ACC112 (cell line): ENCODE measurements at regions not wholly inside any gene's neighbourhood (a gene's known extent, or its start where the extent isn't known, plus 50 kb on each side); places are given as distances from the start of the nearest gene placed in this dataset.

Experiments used
- H2AFZ ChIP-seq: fragments of 200-600 bp; sonication (generic); one replicate; pipeline ENCODE4 v1.6.0; 2017; ENCODE audit warnings: antibody characterized with exemption, low read length; ENCODE audit not compliant: unreplicated experiment
- H3K27ac ChIP-seq: fragments of 200-600 bp; sonication (generic); 2 replicates; pipeline ENCODE4 v1.5.1; 2014; ENCODE audit warnings: low read depth, mild to moderate bottlenecking, antibody characterized with exemption, low read length, moderate library complexity
- H3K27me3 ChIP-seq: fragments of 200-600 bp; sonication (generic); 2 replicates; pipeline ENCODE4 v1.6.1; 2014; ENCODE audit warnings: mild to moderate bottlenecking, antibody characterized with exemption, low read length, moderate library complexity, mixed read lengths; ENCODE audit not compliant: insufficient read depth
- H3K36me3 ChIP-seq: fragments of 200-600 bp; sonication (generic); 2 replicates; pipeline ENCODE4 v1.6.1; 2016; ENCODE audit warnings: mild to moderate bottlenecking, antibody characterized with exemption, low read length, moderate library complexity, mixed read lengths; ENCODE audit not compliant: insufficient read depth
- H3K4me1 ChIP-seq: fragments of 200-600 bp; sonication (generic); one replicate; pipeline ENCODE4 v1.6.1; 2016; ENCODE audit warnings: low read length, mixed read lengths; ENCODE audit not compliant: insufficient read depth, unreplicated experiment, control insufficient read depth
- H3K4me3 ChIP-seq: fragments of 200-600 bp; sonication (generic); 2 replicates; pipeline ENCODE4 v1.5.1; 2014; ENCODE audit warnings: mild to moderate bottlenecking, low read depth, low read length
- H3K79me2 ChIP-seq: fragments of 200-600 bp; sonication (generic); one replicate; pipeline ENCODE4 v1.6.0; 2016; ENCODE audit warnings: low read length; ENCODE audit not compliant: control insufficient read depth, unreplicated experiment, insufficient read depth

DNA sequence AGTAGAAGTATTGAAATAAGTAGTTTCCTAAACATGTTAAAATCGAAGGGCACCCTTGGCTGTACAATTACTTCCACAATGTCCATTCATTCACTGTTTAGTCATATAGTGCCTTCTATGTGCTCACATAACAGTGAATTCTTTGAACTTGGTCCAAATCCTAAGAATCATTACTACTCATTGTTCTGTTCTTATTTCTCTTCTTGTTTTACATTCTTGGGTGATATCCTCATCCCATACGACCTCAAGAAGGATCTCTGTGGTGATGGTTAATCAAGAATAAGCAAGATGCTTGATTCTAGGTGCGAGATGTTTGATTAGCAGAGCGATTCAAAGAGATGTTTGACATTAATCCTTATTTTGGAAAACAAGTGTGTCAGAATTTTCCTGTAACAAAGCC, 667.4 kb upstream of the ZP4 start:
- peaks cover 7% of the 10 kb centered on the region for H3K4me1 ChIP-seq
- H3K36me3 ChIP-seq: no peaks in the 10 kb centered on the region

DNA sequence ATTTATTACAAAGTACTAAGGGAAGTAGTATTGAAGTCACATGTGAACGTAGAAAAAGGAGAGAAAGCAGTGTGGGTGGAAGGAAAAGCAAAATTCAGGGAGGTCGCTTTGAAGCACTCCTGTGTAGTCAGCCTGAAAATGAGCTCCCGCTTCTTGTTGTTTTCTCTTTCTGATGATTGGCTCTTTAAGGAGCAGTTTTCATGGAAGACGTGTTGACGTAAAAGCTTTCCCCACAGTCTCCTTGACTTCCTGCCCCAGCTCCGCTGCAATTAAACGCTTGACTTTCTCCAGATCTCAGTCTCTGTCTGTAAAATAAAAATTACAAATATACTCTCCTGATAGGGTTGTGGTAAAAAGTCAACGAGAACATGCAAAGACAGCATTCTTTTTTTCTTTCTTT, 661.5 kb upstream of the ZP4 start:
- Histone ChIP-seq H3K79me2 (no peaks in the 10 kb centered on the region), H3K27ac (no peak overlapping the region), H3K27me3 (no peaks in the 10 kb centered on the region), H3K4me3 (no peak overlapping the region), H3K4me1 (no peaks in the 10 kb centered on the region), H2AFZ (no peak overlapping the region), H3K36me3 (no peaks in the 10 kb centered on the region)

More for the DNA sequence above, 667.4 kb upstream of the ZP4 start:
- no peak overlapping the region for H3K4me3 ChIP-seq
- H3K27ac ChIP-seq: no peak overlapping the region
- no peaks in the 10 kb centered on the region for H3K79me2 ChIP-seq
- no peaks in the 10 kb centered on the region for H3K27me3 ChIP-seq
- H2AFZ ChIP-seq: no peak overlapping the region

DNA sequence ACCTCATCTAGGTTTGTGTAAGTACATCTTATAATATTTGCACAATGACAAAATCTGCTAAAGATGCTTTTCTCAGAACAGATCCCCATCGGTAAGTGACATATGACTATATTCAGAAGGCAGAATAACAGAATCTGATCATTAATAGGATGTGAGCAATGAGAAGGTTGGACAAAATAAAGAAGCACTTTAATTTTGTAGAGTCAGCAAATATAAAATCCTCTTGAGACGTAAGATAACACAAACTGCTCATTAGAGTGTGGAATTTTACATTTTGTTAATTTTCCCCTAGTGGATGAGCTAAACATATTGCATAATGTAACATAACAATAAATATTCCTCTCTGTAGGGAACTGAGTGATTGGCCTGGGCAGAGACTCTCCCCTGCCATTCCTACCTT, 658.4 kb upstream of the ZP4 start:
- no peak overlapping the region for H3K4me3 ChIP-seq
- H3K79me2 ChIP-seq: no peaks in the 10 kb centered on the region
- H3K4me1 ChIP-seq: no peaks in the 10 kb centered on the region
- H3K27me3 ChIP-seq: no peaks in the 10 kb centered on the region
- no peaks in the 10 kb centered on the region for H3K36me3 ChIP-seq
- no peak overlapping the region for H3K27ac ChIP-seq
- H2AFZ ChIP-seq: no peak overlapping the region

DNA sequence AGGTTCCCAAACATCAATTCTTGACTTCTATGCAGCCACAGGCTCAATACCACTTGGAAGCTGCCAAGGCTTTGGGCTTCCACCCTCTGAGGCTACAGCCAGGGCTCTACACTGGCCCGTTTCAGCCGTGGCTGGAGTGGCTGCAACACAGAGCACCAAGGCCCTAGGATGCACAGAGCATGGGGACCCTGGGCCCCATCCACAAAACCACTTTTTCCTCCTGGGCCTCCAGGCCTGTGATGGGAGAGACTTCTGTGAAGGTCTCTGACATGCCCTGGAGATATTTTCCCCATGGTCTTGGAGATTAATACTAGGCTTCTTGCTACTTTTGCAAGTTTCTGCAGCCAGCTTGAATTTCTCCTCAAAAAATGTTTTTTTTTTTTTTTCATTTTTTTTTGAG, 655.4 kb upstream of the ZP4 start:
- no peak overlapping the region for H3K4me3 ChIP-seq
- H3K36me3 ChIP-seq: no peaks in the 10 kb centered on the region
- no peak overlapping the region for H2AFZ ChIP-seq
- H3K79me2 ChIP-seq: no peaks in the 10 kb centered on the region
- no peaks in the 10 kb centered on the region for H3K27me3 ChIP-seq
- H3K4me1 ChIP-seq: no peaks in the 10 kb centered on the region
- H3K27ac ChIP-seq: no peak overlapping the region

DNA sequence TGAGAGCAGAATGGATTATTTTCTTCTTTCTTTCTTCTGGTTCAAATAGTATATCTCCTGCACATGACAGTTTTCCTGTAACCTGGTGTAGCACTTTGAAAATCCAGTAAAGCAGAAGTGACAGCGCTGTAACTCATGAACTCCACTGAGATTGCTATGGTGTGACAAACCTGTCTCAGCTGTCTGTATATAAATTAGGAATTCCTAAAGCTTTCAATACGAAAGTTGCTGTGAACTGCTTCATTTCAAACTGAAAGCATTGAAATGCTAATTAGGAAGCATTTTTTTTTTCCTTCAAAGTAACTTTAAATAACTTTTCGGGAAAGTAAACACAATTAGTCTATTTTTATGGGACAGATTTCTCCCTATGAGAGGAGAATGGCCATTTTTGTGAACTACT, 646.9 kb upstream of the ZP4 start:
- no peak overlapping the region for H3K4me3 ChIP-seq
- H3K27ac ChIP-seq: no peak overlapping the region
- H3K27me3 ChIP-seq: no peaks in the 10 kb centered on the region
- no peak overlapping the region for H2AFZ ChIP-seq
- H3K4me1 ChIP-seq: no peaks in the 10 kb centered on the region
- H3K36me3 ChIP-seq: no peaks in the 10 kb centered on the region
- no peaks in the 10 kb centered on the region for H3K79me2 ChIP-seq

DNA sequence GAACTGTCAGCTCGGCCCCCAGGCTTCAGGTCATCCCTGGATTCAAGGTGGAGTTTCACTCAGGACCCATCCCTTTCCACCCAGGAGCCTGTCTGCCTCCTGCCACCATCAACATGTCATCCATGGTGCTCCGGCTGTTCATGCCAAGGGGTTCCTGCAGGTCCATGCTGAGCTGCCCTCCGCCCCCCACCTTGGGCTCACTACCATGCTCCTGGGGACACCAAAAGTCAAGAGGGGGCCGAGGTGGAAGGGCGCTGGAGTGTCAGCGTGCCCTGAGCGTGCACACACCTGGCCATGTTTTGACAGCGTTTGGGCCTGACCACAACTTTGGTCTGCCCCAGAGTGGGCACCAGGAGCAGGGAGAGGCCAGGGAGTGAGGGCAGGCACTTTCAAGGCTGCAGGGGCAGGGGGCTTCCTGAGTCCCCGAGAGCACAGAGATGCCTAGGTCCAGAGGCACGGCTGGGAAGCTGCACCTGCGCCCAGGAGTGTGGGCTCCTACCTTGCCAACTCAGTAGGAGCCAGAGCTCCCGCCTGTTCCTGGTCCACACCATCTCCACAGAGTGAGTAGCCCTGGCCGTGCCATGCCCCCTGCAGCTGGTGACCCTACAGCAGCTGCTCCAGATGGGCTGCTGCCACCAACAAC, 639.6 kb upstream of the ZP4 start:
- Histone ChIP-seq H3K36me3 (no peaks in the 10 kb centered on the region), H3K27me3 (no peaks in the 10 kb centered on the region), H3K4me1 (no peaks in the 10 kb centered on the region), H3K79me2 (no peaks in the 10 kb centered on the region), H2AFZ (no peak overlapping the region), H3K27ac (no peak overlapping the region), H3K4me3 (no peak overlapping the region)

DNA sequence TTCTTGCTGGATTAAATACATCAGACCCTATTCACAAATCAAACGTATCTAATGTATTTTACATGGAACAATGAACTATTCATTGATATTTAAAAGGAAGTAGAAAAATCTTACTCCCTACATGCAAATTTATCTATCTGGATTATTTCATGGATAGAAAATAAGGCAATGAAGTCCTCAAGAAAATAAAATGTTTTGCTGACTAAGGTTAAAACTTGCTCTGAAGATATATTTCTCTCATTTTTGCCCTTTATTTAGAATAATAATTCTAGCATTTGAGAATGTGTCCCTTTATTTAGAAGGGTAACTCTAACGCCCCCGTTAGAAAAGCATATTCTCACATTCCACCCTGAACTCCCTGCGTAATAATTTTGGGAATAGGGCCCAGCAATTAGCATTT, 627.0 kb upstream of the ZP4 start:
- no peak overlapping the region for H3K27ac ChIP-seq
- H3K4me1 ChIP-seq: no peaks in the 10 kb centered on the region
- no peak overlapping the region for H3K4me3 ChIP-seq
- H3K79me2 ChIP-seq: no peaks in the 10 kb centered on the region
- no peak overlapping the region for H2AFZ ChIP-seq
- no peaks in the 10 kb centered on the region for H3K27me3 ChIP-seq
- no peaks in the 10 kb centered on the region for H3K36me3 ChIP-seq

DNA sequence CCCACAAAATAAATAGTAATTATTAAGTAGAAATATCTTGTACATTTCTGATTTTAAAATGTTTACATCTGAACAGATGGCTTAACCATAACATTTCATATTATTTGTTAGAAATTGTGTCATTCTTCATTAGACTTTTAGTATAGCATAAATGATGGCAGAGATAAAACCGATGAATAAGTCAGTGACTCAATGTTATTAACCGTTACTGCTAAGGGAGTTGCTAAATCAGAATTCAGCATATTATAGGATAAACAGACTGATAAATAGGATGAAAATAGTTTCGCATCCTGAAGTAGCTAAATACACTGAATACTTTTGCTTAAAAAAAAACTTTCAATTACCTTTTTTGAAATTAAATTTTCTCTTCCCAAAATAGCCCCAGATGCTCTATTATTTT, 610.6 kb upstream of the ZP4 start:
- Histone ChIP-seq H3K4me3 (no peak overlapping the region), H3K27me3 (no peaks in the 10 kb centered on the region), H2AFZ (no peak overlapping the region), H3K4me1 (no peaks in the 10 kb centered on the region), H3K36me3 (no peaks in the 10 kb centered on the region), H3K79me2 (no peaks in the 10 kb centered on the region), H3K27ac (no peak overlapping the region)

DNA sequence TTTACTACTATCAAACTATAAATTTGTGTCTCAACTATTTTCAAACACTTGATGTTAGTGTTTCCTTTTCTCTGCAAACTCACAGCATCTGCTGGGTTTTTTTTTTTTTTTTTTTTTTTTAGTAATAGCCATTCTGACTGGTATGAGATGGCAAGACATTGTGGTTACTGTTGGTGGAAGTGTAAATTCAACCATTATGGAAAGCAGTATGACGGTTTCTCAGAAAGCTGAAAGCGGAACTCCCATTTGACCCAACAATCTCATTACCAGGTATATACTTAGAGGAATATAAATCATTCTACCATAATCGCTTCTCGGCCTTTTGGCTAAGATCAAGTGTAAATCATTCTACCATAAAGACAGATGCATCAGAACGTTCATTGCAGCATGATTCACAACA, 608.3 kb upstream of the ZP4 start:
- H3K36me3 ChIP-seq: no peaks in the 10 kb centered on the region
- no peak overlapping the region for H2AFZ ChIP-seq
- no peaks in the 10 kb centered on the region for H3K4me1 ChIP-seq
- no peak overlapping the region for H3K27ac ChIP-seq
- H3K79me2 ChIP-seq: no peaks in the 10 kb centered on the region
- no peak overlapping the region for H3K4me3 ChIP-seq
- no peaks in the 10 kb centered on the region for H3K27me3 ChIP-seq

DNA sequence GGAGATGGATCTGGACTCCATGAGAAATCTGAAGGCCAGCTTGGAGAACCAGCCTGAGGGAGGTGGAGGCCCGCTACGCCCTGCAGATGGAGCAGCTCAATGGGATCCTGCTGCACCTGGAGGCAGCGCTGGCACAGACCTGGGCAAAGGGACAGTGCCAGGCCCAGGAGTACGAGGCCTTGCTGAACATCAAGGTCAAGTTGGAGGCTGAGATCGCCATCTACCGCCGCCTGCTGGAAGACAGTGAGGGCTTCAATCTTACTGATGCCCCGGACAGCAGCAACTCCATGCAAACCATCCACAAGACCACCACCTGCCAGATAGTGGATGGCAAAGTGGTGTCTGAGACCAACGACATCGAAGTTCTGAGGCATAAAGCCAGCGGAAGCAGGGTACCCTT, 601.5 kb upstream of the ZP4 start:
- Histone ChIP-seq H3K27me3 (no peaks in the 10 kb centered on the region), H3K4me1 (no peaks in the 10 kb centered on the region), H3K36me3 (no peaks in the 10 kb centered on the region), H3K79me2 (no peaks in the 10 kb centered on the region), H3K4me3 (no peak overlapping the region), H3K27ac (no peak overlapping the region), H2AFZ (no peak overlapping the region)

DNA sequence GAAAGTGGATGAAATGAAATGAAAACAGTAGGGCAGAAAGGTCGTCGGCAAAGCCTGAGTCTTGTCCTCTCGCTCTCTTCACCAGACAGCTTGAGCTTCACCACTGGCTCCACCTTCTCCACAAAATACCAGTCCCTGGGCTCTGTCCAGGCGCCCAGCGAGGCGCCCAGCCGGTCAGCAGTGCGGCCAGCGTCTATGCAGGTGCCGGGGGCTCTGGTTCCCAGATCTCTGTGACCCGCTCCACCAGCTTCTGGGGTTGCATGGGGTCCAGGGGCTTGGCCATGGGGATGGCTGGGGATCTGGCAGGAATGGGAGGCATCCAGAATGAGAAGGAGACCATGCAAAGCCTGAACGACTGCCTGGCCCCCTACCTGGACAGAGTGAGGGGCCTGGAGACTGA, 600.5 kb upstream of the ZP4 start:
- no peaks in the 10 kb centered on the region for H3K36me3 ChIP-seq
- H2AFZ ChIP-seq: no peak overlapping the region
- no peaks in the 10 kb centered on the region for H3K4me1 ChIP-seq
- H3K79me2 ChIP-seq: no peaks in the 10 kb centered on the region
- no peak overlapping the region for H3K27ac ChIP-seq
- H3K4me3 ChIP-seq: no peak overlapping the region
- no peaks in the 10 kb centered on the region for H3K27me3 ChIP-seq
